ENCODE measurements at regions not wholly inside any gene's neighbourhood (a gene's known extent, or its start where the extent isn't known, plus 50 kb on each side); places are given as distances from the start of the nearest gene placed in this dataset.

DNA sequence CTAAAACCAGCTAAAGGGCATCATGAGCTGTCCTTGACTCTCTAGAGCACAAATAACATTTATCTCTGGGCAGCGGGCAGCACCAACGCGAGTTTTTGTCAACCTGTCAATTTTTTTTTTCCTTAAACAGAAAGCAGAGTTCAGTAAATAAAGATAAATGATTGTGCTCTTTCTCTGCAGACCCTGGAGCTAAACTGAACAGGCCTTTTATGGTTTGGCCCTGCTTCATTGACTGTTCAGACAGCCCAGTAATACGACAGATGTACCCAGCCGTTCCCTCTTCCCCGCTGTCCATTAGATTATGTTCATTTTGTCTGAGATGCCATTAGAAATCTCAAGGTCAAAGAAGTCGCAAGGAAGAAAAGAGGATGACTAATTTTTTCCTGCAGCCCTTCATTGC lies 280.5 kb upstream of the PIK3C3 start:
- intact Hi-C loops (cut with DNase I): no loop called here
- no peaks in the 10 kb centered on the region for H3K9me3 ChIP-seq
- no peak overlapping the region for H3K27ac ChIP-seq
- no peaks in the 10 kb centered on the region for H3K4me1 ChIP-seq
- WGBS (ENCODE audit: insufficient coverage, low coverage, low lambda C conversion rate, missing lambda C conversion rate): 44% methylated on average over 6 of the region's 7 CpGs
- ATAC-seq: no peak
- H3K4me3 ChIP-seq: no peak overlapping the region
- H3K36me3 ChIP-seq: no peaks in the 10 kb centered on the region
- TF ChIP-seq, protein P1, sequence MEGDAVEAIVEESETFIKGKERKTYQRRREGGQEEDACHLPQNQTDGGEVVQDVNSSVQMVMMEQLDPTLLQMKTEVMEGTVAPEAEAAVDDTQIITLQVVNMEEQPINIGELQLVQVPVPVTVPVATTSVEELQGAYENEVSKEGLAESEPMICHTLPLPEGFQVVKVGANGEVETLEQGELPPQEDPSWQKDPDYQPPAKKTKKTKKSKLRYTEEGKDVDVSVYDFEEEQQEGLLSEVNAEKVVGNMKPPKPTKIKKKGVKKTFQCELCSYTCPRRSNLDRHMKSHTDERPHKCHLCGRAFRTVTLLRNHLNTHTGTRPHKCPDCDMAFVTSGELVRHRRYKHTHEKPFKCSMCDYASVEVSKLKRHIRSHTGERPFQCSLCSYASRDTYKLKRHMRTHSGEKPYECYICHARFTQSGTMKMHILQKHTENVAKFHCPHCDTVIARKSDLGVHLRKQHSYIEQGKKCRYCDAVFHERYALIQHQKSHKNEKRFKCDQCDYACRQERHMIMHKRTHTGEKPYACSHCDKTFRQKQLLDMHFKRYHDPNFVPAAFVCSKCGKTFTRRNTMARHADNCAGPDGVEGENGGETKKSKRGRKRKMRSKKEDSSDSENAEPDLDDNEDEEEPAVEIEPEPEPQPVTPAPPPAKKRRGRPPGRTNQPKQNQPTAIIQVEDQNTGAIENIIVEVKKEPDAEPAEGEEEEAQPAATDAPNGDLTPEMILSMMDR (IDR thresholded peaks at IDR 0.05): no peak
- TF ChIP-seq POLR2A (IDR thresholded peaks at IDR 0.05): no peak
- H3K27me3 ChIP-seq: no peaks in the 10 kb centered on the region
- DNase-seq: no peak

DNA sequence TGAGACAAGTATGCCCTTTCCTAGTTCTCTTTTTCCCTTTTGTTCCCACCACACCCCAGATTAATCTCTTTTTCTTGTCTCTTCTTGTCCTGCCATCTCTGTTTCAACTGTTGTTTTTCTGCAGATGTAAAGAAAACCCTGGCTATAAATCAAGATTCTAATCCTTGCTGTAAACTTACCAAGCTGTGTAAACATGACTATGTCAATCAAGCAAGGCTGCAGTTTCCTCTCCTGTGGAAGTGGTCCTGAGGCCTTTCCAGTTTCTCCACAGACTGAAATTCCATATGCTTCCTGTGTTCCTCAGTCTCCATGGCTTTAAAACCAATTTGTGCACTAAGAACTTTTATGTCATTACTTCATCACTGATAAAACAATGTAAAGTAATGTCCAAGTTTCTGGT lies 288.8 kb upstream of the PIK3C3 start:
- H3K27ac ChIP-seq: no peak overlapping the region
- no peak for ATAC-seq
- intact Hi-C loops (cut with DNase I): no loop called here

DNA sequence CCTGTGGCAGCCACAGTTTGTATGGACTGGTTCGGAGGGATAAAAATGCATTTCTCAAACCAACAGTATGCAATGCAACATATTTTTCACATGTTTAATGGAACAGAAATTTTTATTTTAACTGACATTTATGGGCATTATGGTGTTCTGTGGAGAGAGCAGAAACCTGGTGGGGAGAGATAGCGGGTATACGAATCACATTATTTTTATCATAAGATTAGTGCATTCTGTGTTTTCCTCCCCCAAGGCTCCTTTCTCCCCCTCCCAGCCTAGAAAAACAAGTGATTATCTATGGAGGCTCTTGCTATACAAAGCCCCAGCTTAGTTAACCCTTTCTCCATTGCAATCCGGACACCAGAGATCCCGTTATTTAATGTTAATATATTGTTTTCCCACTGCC lies 289.8 kb upstream of the PIK3C3 start:
- H3K36me3 ChIP-seq: no peaks in the 10 kb centered on the region
- H3K9me3 ChIP-seq: no peaks in the 10 kb centered on the region
- DNase-seq (no peak), ATAC-seq (no peak)
- H3K27me3 ChIP-seq: no peaks in the 10 kb centered on the region
- H3K4me3 ChIP-seq: no peak overlapping the region
- no peaks in the 10 kb centered on the region for H3K4me1 ChIP-seq
- no peak overlapping the region for H3K27ac ChIP-seq
- intact Hi-C loops (cut with DNase I): no loop called here
- TF ChIP-seq, protein P1 (IDR thresholded peaks at IDR 0.05): no peak
- no peak for TF ChIP-seq POLR2A (IDR thresholded peaks at IDR 0.05)
- 74% methylated on average over 4 of the region's 5 CpGs for WGBS (ENCODE audit: insufficient coverage, low coverage, low lambda C conversion rate, missing lambda C conversion rate)

More for the DNA sequence above, 288.8 kb upstream of the PIK3C3 start:
- no peak for DNase-seq
- Histone ChIP-seq H3K9me3 (no peaks in the 10 kb centered on the region), H3K4me3 (no peak overlapping the region), H3K27me3 (no peaks in the 10 kb centered on the region), H3K36me3 (no peaks in the 10 kb centered on the region), H3K4me1 (no peaks in the 10 kb centered on the region)
- TF ChIP-seq POLR2A (IDR thresholded peaks at IDR 0.05): no peak
- TF ChIP-seq, protein P1 (IDR thresholded peaks at IDR 0.05): no peak

DNA sequence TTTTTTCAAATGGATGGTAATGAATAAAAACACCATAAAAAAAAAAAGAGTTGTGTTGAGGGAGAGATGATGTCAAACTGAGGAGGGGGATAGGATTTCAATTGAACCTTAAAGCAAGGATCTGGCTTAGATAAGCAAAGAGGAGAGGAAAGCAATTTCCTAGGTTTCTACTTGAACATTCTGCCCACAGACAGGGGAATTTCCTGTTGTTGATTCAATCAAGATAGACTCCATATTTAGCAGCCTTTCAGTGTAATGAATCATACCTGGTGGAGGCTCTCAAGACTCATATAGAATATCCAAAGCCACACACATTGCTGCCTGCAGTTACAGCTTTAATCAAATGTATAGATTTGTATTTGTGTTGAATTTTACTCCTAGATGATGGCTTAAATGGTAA lies 294.4 kb upstream of the PIK3C3 start:
- no peak overlapping the region for H3K4me3 ChIP-seq
- H3K27me3 ChIP-seq: no peaks in the 10 kb centered on the region
- H3K4me1 ChIP-seq: no peaks in the 10 kb centered on the region
- intact Hi-C loops (cut with DNase I): no loop called here
- no peaks in the 10 kb centered on the region for H3K36me3 ChIP-seq
- no peaks in the 10 kb centered on the region for H3K9me3 ChIP-seq
- ATAC-seq: no peak
- TF ChIP-seq POLR2A (IDR thresholded peaks at IDR 0.05): no peak
- TF ChIP-seq, protein P1 (IDR thresholded peaks at IDR 0.05): no peak
- H3K27ac ChIP-seq: no peak overlapping the region
- no peak for DNase-seq

DNA sequence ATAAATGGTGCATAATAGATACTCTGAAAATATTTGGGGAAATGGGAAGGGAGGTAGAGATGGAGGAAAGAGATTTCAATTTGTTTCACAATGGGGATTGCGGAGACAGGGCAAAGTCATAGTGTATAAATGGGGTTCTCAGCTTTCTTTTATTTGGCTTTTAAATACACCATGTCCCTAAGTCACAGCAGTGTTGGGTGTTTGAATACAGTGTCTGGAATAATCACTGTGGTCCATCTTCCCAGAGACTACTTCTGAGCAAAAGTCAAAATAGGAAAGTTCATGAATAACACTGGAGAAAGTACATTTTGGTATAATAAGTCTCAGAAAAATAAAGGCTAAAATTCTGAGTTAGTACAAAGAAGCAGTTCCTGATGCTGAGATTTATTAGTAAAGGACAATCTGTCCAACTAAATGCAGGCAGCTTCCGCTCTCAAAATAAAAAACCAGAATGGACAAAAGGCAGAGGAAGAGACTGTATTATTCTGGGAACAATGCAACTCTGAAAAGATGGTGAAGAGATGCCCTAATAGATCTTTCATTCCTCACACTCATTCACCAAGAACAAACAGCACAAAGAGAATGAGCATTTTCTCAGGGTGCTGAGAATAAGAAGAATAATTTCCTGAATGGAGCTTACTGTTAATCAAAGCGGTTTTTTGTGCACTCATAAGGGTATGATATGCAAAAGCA lies 295.4 kb upstream of the PIK3C3 start:
- intact Hi-C loops (cut with DNase I): no loop called here
- H3K4me1 ChIP-seq: no peaks in the 10 kb centered on the region
- H3K4me3 ChIP-seq: no peak overlapping the region
- no peak for DNase-seq
- no peaks in the 10 kb centered on the region for H3K36me3 ChIP-seq
- no peaks in the 10 kb centered on the region for H3K27me3 ChIP-seq
- WGBS (ENCODE audit: insufficient coverage, low coverage, low lambda C conversion rate, missing lambda C conversion rate): 57% methylated on average over 3 of the region's 3 CpGs
- H3K27ac ChIP-seq: no peak overlapping the region
- no peak for TF ChIP-seq POLR2A (IDR thresholded peaks at IDR 0.05)
- TF ChIP-seq, protein P1 (IDR thresholded peaks at IDR 0.05): no peak
- no peak for ATAC-seq
- no peaks in the 10 kb centered on the region for H3K9me3 ChIP-seq
